WTC11 (cell line): ENCODE measurements at regions not wholly inside any gene's neighbourhood (a gene's known extent, or its start where the extent isn't known, plus 50 kb on each side); places are given as distances from the start of the nearest gene placed in this dataset.

ENCODE experiments used
- ATAC-seq: fragments of 200-7000 bp; cut with Tn5 transposase; 2 replicates; pipeline ENCODE4 v1.10.0; 2021; ENCODE audit warnings: mild to moderate bottlenecking, moderate library complexity
- CTCF ChIA-PET: fragments of 300-600 bp; sonication (Branson Sonifier 250); formaldehyde crosslinking; loops from one replicate; lab custom pipeline; 2021; ENCODE audit warnings: antibody characterized with exemption; lab: Charles Lee
- POLR2A ChIA-PET: fragments of 350-600 bp; sonication (Branson Sonifier 250); formaldehyde crosslinking; loops from one replicate; lab custom pipeline; 2021; ENCODE audit warnings: antibody characterized with exemption; lab: Charles Lee
- DNase-seq: peaks from one replicate; pipeline ENCODE4 v3.0.0; 2021; ENCODE audit warnings: low spot score
- H3K27ac Mint-ChIP-seq: 2 replicates; pipeline ENCODE4 v1.8.0; 2021; ENCODE audit warnings: mixed read lengths
- H3K27me3 Mint-ChIP-seq: 2 replicates; pipeline ENCODE4 v1.8.0; 2021; ENCODE audit warnings: low read depth, mild to moderate bottlenecking, moderate library complexity, mixed read lengths
- H3K36me3 Mint-ChIP-seq: 2 replicates; pipeline ENCODE4 v1.8.0; 2021; ENCODE audit warnings: mixed read lengths
- H3K4me1 Mint-ChIP-seq: 2 replicates; pipeline ENCODE4 v1.8.0; 2022; ENCODE audit warnings: mixed read lengths
- H3K4me3 Mint-ChIP-seq: 2 replicates; pipeline ENCODE4 v1.8.0; 2021; ENCODE audit warnings: mild to moderate bottlenecking, moderate library complexity, mixed read lengths
- H3K9me3 Mint-ChIP-seq: 2 replicates; pipeline ENCODE4 v1.8.0; 2021; ENCODE audit warnings: mixed read lengths
- AFF4 ChIP-seq: sonication (generic); formaldehyde crosslinking; IDR thresholded peaks from 2 replicates; pipeline ENCODE4 v1.8.1; 2023; ENCODE audit warnings: mild to moderate bottlenecking, missing genetic modification reagents, borderline replicate concordance
- ATF1 ChIP-seq: sonication (generic); formaldehyde crosslinking; IDR thresholded peaks from 2 replicates; pipeline ENCODE4 v1.8.1; 2023; ENCODE audit warnings: mild to moderate bottlenecking, moderate library complexity, missing genetic modification reagents
- E2F1 ChIP-seq: sonication (generic); formaldehyde crosslinking; IDR thresholded peaks from 2 replicates; pipeline ENCODE4 v1.8.0; 2022; ENCODE audit warnings: mild to moderate bottlenecking, missing genetic modification reagents
- E2F4 ChIP-seq: sonication (generic); formaldehyde crosslinking; IDR thresholded peaks from 2 replicates; pipeline ENCODE4 v1.8.1; 2022; ENCODE audit warnings: low read depth, mild to moderate bottlenecking, moderate library complexity, missing genetic modification reagents, borderline replicate concordance
- ELF4 ChIP-seq: sonication (generic); formaldehyde crosslinking; IDR thresholded peaks from 2 replicates; pipeline ENCODE4 v1.8.1; 2022; ENCODE audit warnings: low read depth, mild to moderate bottlenecking, moderate library complexity, missing genetic modification reagents
- ERG ChIP-seq: fragments of 250-450 bp; sonication (Bioruptor Pico); IDR thresholded peaks from 2 replicates; pipeline ENCODE4 v1.8.0; 2021; ENCODE audit warnings: mild to moderate bottlenecking
- FOXP4 ChIP-seq: sonication (generic); formaldehyde crosslinking; IDR thresholded peaks from 2 replicates; pipeline ENCODE4 v1.8.0; 2022; ENCODE audit warnings: mild to moderate bottlenecking, missing genetic modification reagents
- NFE2L1 ChIP-seq: sonication (generic); formaldehyde crosslinking; IDR thresholded peaks from 2 replicates; pipeline ENCODE4 v1.8.1; 2023; ENCODE audit warnings: missing genetic modification reagents
- NR1H2 ChIP-seq: sonication (generic); formaldehyde crosslinking; IDR thresholded peaks from 2 replicates; pipeline ENCODE4 v1.9.0; 2021; ENCODE audit warnings: mild to moderate bottlenecking, moderate library complexity, missing genetic modification reagents
- NR3C1 ChIP-seq: sonication (generic); formaldehyde crosslinking; conservative IDR thresholded peaks from 2 replicates; pipeline ENCODE4 v1.8.1; 2023; ENCODE audit warnings: low read depth, mild to moderate bottlenecking, missing genetic modification reagents
- OVOL2 ChIP-seq: fragments of 250-450 bp; sonication (Bioruptor Pico); IDR thresholded peaks from 2 replicates; pipeline ENCODE4 v1.9.0; 2021; ENCODE audit warnings: mild to moderate bottlenecking, borderline replicate concordance
- PRRX2 ChIP-seq: fragments of 250-450 bp; sonication (Bioruptor Pico); IDR thresholded peaks from 2 replicates; pipeline ENCODE4 v1.8.0; 2021; ENCODE audit warnings: mild to moderate bottlenecking
- SMAD3 ChIP-seq: sonication (generic); formaldehyde crosslinking; IDR thresholded peaks from 2 replicates; pipeline ENCODE4 v1.8.0; 2022; ENCODE audit warnings: missing genetic modification reagents, mild to moderate bottlenecking, borderline replicate concordance
- SMAD4 ChIP-seq: sonication (generic); formaldehyde crosslinking; IDR thresholded peaks from 2 replicates; pipeline ENCODE4 v1.8.0; 2022; ENCODE audit warnings: mild to moderate bottlenecking, missing genetic modification reagents
- TCF7 ChIP-seq: sonication (generic); formaldehyde crosslinking; IDR thresholded peaks from 2 replicates; pipeline ENCODE4 v1.8.0; 2022; ENCODE audit warnings: mild to moderate bottlenecking, low read depth, missing genetic modification reagents, moderate library complexity
- TEAD1 ChIP-seq: sonication (generic); formaldehyde crosslinking; IDR thresholded peaks from 2 replicates; pipeline ENCODE4 v1.8.0; 2022; ENCODE audit warnings: mild to moderate bottlenecking, missing genetic modification reagents
- TEAD4 ChIP-seq: sonication (generic); formaldehyde crosslinking; IDR thresholded peaks from 2 replicates; pipeline ENCODE4 v1.8.0; 2022; ENCODE audit warnings: mild to moderate bottlenecking, missing genetic modification reagents
- ZMAT4 ChIP-seq: fragments of 250-450 bp; sonication (Bioruptor Pico); IDR thresholded peaks from 2 replicates; pipeline ENCODE4 v1.9.0; 2021; ENCODE audit warnings: mild to moderate bottlenecking
- ZNF121 ChIP-seq: sonication (generic); formaldehyde crosslinking; IDR thresholded peaks from 2 replicates; pipeline ENCODE4 v1.8.0; 2023; ENCODE audit warnings: missing genetic modification reagents
- ZNF281 ChIP-seq: sonication (generic); formaldehyde crosslinking; IDR thresholded peaks from 2 replicates; pipeline ENCODE4 v1.8.0; 2023; ENCODE audit warnings: mild to moderate bottlenecking, missing genetic modification reagents
- ZNF317 ChIP-seq: sonication (generic); formaldehyde crosslinking; IDR thresholded peaks from 2 replicates; pipeline ENCODE4 v1.8.1; 2023; ENCODE audit warnings: low read depth, mild to moderate bottlenecking, moderate library complexity, missing genetic modification reagents, borderline replicate concordance

GRCh38 chr18:59059140-59059539 is 80.5 kb upstream of the SEC11C start:
- H3K27ac Mint-ChIP-seq, result no peak overlapping the region
- no peaks in the 10 kb centered on the region for H3K9me3 Mint-ChIP-seq
- ATAC-seq (no peak), DNase-seq (no peak)
- no peak overlapping the region for H3K4me3 Mint-ChIP-seq
- H3K4me1 Mint-ChIP-seq, result peaks cover 14% of the 10 kb centered on the region
- TF ChIP-seq E2F4 (no peak), ATF1 (CRISPR knock-in tag) (no peak), ZNF317 (CRISPR knock-in tag) (no peak), ZNF121 (no peak), NR1H2 (no peak), E2F1 (CRISPR knock-in tag) (no peak), NR3C1 (no peak), AFF4 (CRISPR knock-in tag) (no peak), TEAD4 (no peak)
- CTCF ChIA-PET, result interaction anchor here (8.3 kb wide), 1 partner anchor 289 kb away, joined by 91 read pairs; no protein-coding TSS in a partner anchor
- POLR2A ChIA-PET, result interaction anchor here (0.7 kb wide), 1 partner anchor 869 kb away, joined by 3 read pairs; no protein-coding TSS in a partner anchor
- no peaks in the 10 kb centered on the region for H3K36me3 Mint-ChIP-seq
- H3K27me3 Mint-ChIP-seq, result no peaks in the 10 kb centered on the region

GRCh38 chr18:59060551-59060950 is 79.1 kb upstream of the SEC11C start:
- ChIA-PET CTCF (interaction anchor here (3.2 to 8.3 kb wide), 2 partner anchors 10 to 290 kb away, joined by 8 to 91 read pairs; no protein-coding TSS in a partner anchor), POLR2A (no interaction called here)
- Mint-ChIP-seq H3K27me3 (no peaks in the 10 kb centered on the region), H3K27ac (no peak overlapping the region), H3K36me3 (no peaks in the 10 kb centered on the region), H3K4me3 (no peak overlapping the region), H3K9me3 (no peaks in the 10 kb centered on the region), H3K4me1 (peaks cover 14% of the 10 kb centered on the region)
- ATAC-seq (no peak), DNase-seq (no peak)
- TF ChIP-seq ATF1 (CRISPR knock-in tag) (no peak), TCF7 (CRISPR knock-in tag) (no peak), ZNF121 (no peak), ZMAT4 (CRISPR knock-in tag) (no peak), OVOL2 (no peak), ZNF281 (CRISPR knock-in tag) (no peak), FOXP4 (no peak), TEAD1 (no peak), SMAD4 (CRISPR knock-in tag) (no peak), PRRX2 (CRISPR knock-in tag) (no peak), NFE2L1 (CRISPR knock-in tag) (no peak), SMAD3 (CRISPR knock-in tag) (no peak), ELF4 (no peak), ERG (CRISPR knock-in tag) (no peak)
